Mesenchymal stem cell (in vitro differentiated cells and primary cell): ENCODE measurements at regions not wholly inside any gene's neighbourhood (a gene's known extent, or its start where the extent isn't known, plus 50 kb on each side); places are given as distances from the start of the nearest gene placed in this dataset.

Source experiments
- DNase-seq: peaks from one replicate; pipeline ENCODE4 v3.0.0-alpha.2; 2013
- H2AFZ ChIP-seq: one replicate; pipeline ENCODE4 v1.6.1; 2013; ENCODE audit warnings: low read depth, mild to moderate bottlenecking, control low read depth, inconsistent platforms, low read length, moderate library complexity
- H2AK5ac ChIP-seq: 2 replicates; pipeline ENCODE4 v1.6.1; 2013; ENCODE audit warnings: low read length, moderate library complexity, mild to moderate bottlenecking, inconsistent platforms; ENCODE audit not compliant: severe bottlenecking
- H2BK120ac ChIP-seq: one replicate; pipeline ENCODE4 v1.6.1; 2013; ENCODE audit warnings: low read depth, mild to moderate bottlenecking, inconsistent platforms, low read length, moderate library complexity
- H2BK12ac ChIP-seq, 2 experiments: one replicate each; pipeline ENCODE4 v1.6.1; 2013; ENCODE audit warnings: inconsistent platforms in 2 of 2, low read length in 2 of 2, mild to moderate bottlenecking in 2 of 2, moderate library complexity in 2 of 2, control low read depth in 1 of 2
- H2BK15ac ChIP-seq: one replicate; pipeline ENCODE4 v1.6.1; 2013; ENCODE audit warnings: mild to moderate bottlenecking, low read depth, inconsistent platforms; ENCODE audit not compliant: poor library complexity, severe bottlenecking
- H2BK5ac ChIP-seq: 2 replicates; pipeline ENCODE4 v1.6.1; 2013; ENCODE audit warnings: low read depth, mild to moderate bottlenecking, low read length, control low read depth, inconsistent platforms; ENCODE audit not compliant: poor library complexity, severe bottlenecking
- H3K14ac ChIP-seq, 2 experiments: one replicate each; pipeline ENCODE4 v1.6.1; 2013; ENCODE audit warnings: inconsistent platforms in 2 of 2, low read length in 2 of 2, control low read depth in 1 of 2, mild to moderate bottlenecking in 1 of 2, moderate library complexity in 1 of 2
- H3K18ac ChIP-seq, 2 experiments: one replicate each; pipeline ENCODE4 v1.6.1; 2013; ENCODE audit warnings: inconsistent platforms in 2 of 2, low read length in 2 of 2, control low read depth in 1 of 2, low read depth in 1 of 2, mild to moderate bottlenecking in 1 of 2
- H3K23ac ChIP-seq, 2 experiments: one replicate each; pipeline ENCODE4 v1.6.1; 2013; ENCODE audit warnings: inconsistent platforms in 2 of 2, low read length in 2 of 2, mild to moderate bottlenecking in 2 of 2, moderate library complexity in 2 of 2, control low read depth in 1 of 2
- H3K27ac ChIP-seq: 2 replicates; pipeline ENCODE4 v1.5.1; 2013; ENCODE audit warnings: mild to moderate bottlenecking, moderate library complexity, low read length, control low read depth, inconsistent platforms; ENCODE audit not compliant: poor library complexity, severe bottlenecking
- H3K27me3 ChIP-seq, 2 experiments: 2 replicates each; pipeline versions ENCODE4 v1.6.1 to v1.7.0; 2013; ENCODE audit warnings: low read length in 2 of 2, mild to moderate bottlenecking in 2 of 2, moderate library complexity in 2 of 2, control low read depth in 1 of 2, inconsistent platforms in 1 of 2; ENCODE audit not compliant: control insufficient read depth in 1 of 2, insufficient read depth in 1 of 2
- H3K36me3 ChIP-seq, 2 experiments: 2 replicates each; pipeline versions ENCODE4 v1.6.1 to v1.7.0; 2013; ENCODE audit warnings: low read length in 2 of 2, control low read depth in 1 of 2, inconsistent platforms in 1 of 2, low read depth in 1 of 2, mild to moderate bottlenecking in 1 of 2; ENCODE audit not compliant: insufficient read depth in 2 of 2, control insufficient read depth in 1 of 2
- H3K4ac ChIP-seq, 2 experiments: one replicate each; pipeline ENCODE4 v1.6.1; 2013; ENCODE audit warnings: inconsistent platforms in 2 of 2, low read length in 2 of 2, mild to moderate bottlenecking in 2 of 2, moderate library complexity in 2 of 2, control low read depth in 1 of 2, low read depth in 1 of 2
- H3K4me1 ChIP-seq: 2 replicates; pipeline ENCODE4 v1.6.1; 2013; ENCODE audit warnings: low read depth, low read length, control low read depth; ENCODE audit not compliant: control insufficient read depth, insufficient read depth
- H3K4me2 ChIP-seq: 2 replicates; pipeline ENCODE4 v1.6.1; 2013; ENCODE audit warnings: low read length, mild to moderate bottlenecking, inconsistent platforms; ENCODE audit not compliant: poor library complexity, severe bottlenecking
- H3K4me3 ChIP-seq, 2 experiments: 2 replicates each; pipeline versions ENCODE4 v1.5.1 to v1.7.0; 2013; ENCODE audit warnings: low read length in 2 of 2, mild to moderate bottlenecking in 2 of 2, control low read depth in 1 of 2, low read depth in 1 of 2; ENCODE audit not compliant: insufficient read depth in 1 of 2
- H3K79me1 ChIP-seq: replicated peaks from 2 replicates; pipeline ENCODE4 v1.6.1; 2013; ENCODE audit warnings: mild to moderate bottlenecking, control low read depth, low read length, inconsistent platforms; ENCODE audit not compliant: poor library complexity, severe bottlenecking
- H3K9ac ChIP-seq: 2 replicates; pipeline ENCODE4 v1.7.0; 2013; ENCODE audit warnings: mild to moderate bottlenecking, low read length, moderate library complexity
- H3K9me3 ChIP-seq: 2 replicates; pipeline ENCODE4 v1.7.0; 2013; ENCODE audit warnings: mild to moderate bottlenecking, low read length; ENCODE audit not compliant: control insufficient read depth
- H4K8ac ChIP-seq: one replicate; pipeline ENCODE4 v1.6.1; 2013; ENCODE audit warnings: inconsistent platforms, mild to moderate bottlenecking, low read length, moderate library complexity
- H4K91ac ChIP-seq: one replicate; pipeline ENCODE4 v1.6.1; 2013; ENCODE audit warnings: mild to moderate bottlenecking, low read length, inconsistent platforms
- whole genome bisulfite sequencing: methylation state at CpG from one replicate; pipeline ENCODE4 v1.1.7; 2013; ENCODE audit warnings: mixed read lengths; 5-methylcytosine and 5-hydroxymethylcytosine counted together

DNA sequence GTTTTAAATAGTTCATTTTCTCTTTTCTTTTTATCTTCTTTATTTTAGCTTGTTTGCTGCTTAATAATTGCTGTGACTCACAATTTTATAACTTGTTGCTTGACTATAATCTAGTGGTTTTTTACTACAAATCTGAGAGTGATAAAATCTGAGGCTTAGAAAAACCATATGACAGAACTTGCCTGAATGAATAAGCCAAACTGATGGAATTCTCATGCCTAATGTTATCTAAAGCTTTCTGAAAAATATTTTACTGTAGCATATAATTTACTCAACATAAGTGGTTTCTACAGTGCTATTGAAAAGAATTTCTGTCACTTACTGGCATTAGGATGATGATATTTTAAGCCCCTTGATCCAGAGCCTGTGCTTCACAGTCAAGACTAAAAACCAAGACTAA is 175.1 kb downstream of the VGLL3 start:
- Histone ChIP-seq H3K27ac (no peak overlapping the region), H3K18ac (no peak overlapping the region), H3K14ac (no peak overlapping the region), H3K9me3 (no peaks in the 10 kb centered on the region), H2BK12ac (no peak overlapping the region), H2BK5ac (no peak overlapping the region), H2AK5ac (no peak overlapping the region), H2BK120ac (no peak overlapping the region), H4K8ac (no peak overlapping the region), H2BK15ac (no peak overlapping the region), H3K4ac (no peak overlapping the region), H3K23ac (no peak overlapping the region), H3K27me3 (no peaks in the 10 kb centered on the region), H3K4me1 (no peaks in the 10 kb centered on the region), H4K91ac (no peak overlapping the region), H3K36me3 (no peaks in the 10 kb centered on the region), H2AFZ (no peak overlapping the region), H3K79me1 (no peaks in the 10 kb centered on the region), H3K9ac (no peak overlapping the region), H3K4me3 (no peak overlapping the region), H3K4me2 (no peak overlapping the region)
- DNase-seq: no peak

DNA sequence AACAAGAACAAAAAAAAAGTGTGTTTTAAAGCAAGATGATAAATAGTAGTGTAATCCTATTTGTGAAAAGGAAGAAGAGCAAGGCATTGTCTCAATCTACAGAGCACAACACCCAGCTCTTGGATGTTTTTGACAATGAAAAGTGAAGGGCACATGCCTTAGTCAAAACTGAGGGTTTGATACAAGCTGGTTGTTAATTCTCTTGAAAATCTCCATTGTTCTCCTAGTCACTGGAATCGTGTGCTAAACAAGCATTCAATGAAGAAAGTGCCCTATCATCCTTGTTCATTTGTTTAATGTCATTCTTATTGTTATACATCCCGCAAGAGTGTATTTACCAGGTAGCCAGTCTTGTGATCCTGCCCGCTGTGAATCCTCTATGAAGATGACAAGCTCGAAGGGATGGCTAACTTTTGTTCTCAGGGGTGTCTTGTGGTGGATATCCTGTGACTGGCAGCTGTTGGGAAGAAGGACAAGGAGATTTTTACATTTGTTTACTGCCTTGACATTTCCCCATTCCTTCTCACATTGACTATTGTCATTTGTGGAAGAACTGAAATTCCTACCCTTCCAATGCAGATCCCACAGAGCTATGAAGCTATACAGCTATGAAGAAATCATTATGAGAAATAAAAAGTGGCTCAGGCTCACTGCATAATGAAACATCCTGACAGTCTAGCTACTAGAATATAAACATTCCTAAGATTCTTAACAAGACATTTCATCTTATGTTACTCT is 175.9 kb downstream of the VGLL3 start:
- WGBS: 78% methylated on average over 3 of the region's 4 CpGs
- H3K36me3 ChIP-seq: no peaks in the 10 kb centered on the region
- DNase-seq: no peak

DNA sequence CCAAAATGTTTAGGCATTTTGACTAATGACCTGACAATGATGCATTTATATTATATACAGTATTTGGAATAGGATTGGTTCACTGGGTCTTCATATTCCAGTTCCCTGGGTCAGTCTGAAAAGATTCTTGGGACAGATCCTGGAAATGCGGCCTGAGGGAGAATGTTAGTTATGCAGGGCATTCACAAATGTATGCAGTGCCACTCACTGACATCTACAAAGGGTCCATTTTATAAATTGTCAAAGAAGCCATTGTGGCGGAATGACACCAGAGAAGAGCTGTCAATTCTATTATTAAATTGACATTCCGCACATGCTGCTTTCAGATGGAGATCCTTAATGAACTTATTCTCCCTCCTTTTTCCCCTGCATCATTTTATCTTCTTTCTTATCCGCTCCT is 176.6 kb downstream of the VGLL3 start:
- Histone ChIP-seq H3K4me2 (no peak overlapping the region), H4K8ac (no peak overlapping the region), H2AFZ (no peak overlapping the region), H3K27ac (no peak overlapping the region), H3K18ac (no peak overlapping the region), H2BK120ac (no peak overlapping the region), H3K27me3 (no peaks in the 10 kb centered on the region), H3K9me3 (no peaks in the 10 kb centered on the region), H3K23ac (no peak overlapping the region), H2BK5ac (no peak overlapping the region), H2AK5ac (no peak overlapping the region), H3K79me1 (no peaks in the 10 kb centered on the region), H4K91ac (no peak overlapping the region), H2BK12ac (no peak overlapping the region), H2BK15ac (no peak overlapping the region), H3K9ac (no peak overlapping the region), H3K4me1 (no peaks in the 10 kb centered on the region), H3K4ac (no peak overlapping the region), H3K36me3 (no peaks in the 10 kb centered on the region), H3K14ac (no peak overlapping the region), H3K4me3 (no peak overlapping the region)
- WGBS: 97% methylated on average over 4 of the region's 4 CpGs
- DNase-seq: no peak

More for the DNA sequence above, 175.9 kb downstream of the VGLL3 start:
- Histone ChIP-seq H2BK12ac (no peak overlapping the region), H3K4me1 (no peaks in the 10 kb centered on the region), H2BK120ac (no peak overlapping the region), H3K9ac (no peak overlapping the region), H4K91ac (no peak overlapping the region), H3K23ac (no peak overlapping the region), H2AFZ (no peak overlapping the region), H3K27me3 (no peaks in the 10 kb centered on the region), H2AK5ac (no peak overlapping the region), H3K18ac (no peak overlapping the region), H3K14ac (no peak overlapping the region), H3K4me2 (no peak overlapping the region), H3K4me3 (no peak overlapping the region), H3K27ac (peak overlapping the region; percentile 33), H3K79me1 (no peaks in the 10 kb centered on the region), H2BK5ac (no peak overlapping the region), H2BK15ac (no peak overlapping the region), H3K4ac (no peak overlapping the region), H3K9me3 (no peaks in the 10 kb centered on the region), H4K8ac (no peak overlapping the region)

DNA sequence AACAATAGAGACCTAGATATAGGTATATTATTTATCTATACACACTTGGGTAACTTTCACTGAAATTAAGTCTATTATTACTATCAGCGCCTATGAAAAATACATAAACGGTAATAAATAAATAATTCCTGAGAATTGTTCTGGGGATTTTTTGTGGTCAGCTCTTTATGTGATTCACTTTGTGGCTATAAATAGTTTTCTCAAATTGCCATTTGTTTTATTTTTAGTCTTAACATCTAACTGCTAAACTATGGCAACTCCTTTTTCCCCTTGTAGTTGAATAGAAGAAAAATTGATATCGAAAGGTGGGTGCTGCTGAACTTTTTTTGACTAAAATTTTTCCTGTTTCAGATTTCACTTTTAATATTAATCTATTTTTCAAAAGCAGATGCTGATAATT is 189.0 kb downstream of the VGLL3 start:
- Histone ChIP-seq H2BK5ac (no peak overlapping the region), H3K9ac (peak overlapping the region; percentile 15), H3K4ac (no peak overlapping the region), H3K27me3 (no peaks in the 10 kb centered on the region), H3K4me3 (no peak overlapping the region), H3K79me1 (no peaks in the 10 kb centered on the region), H4K91ac (no peak overlapping the region), H3K18ac (no peak overlapping the region), H2AFZ (no peak overlapping the region), H3K23ac (no peak overlapping the region), H3K14ac (no peak overlapping the region), H2BK15ac (no peak overlapping the region), H3K9me3 (peaks cover 18% of the 10 kb centered on the region), H2AK5ac (no peak overlapping the region), H3K4me1 (no peaks in the 10 kb centered on the region), H4K8ac (no peak overlapping the region), H3K27ac (no peak overlapping the region), H3K4me2 (no peak overlapping the region), H3K36me3 (no peaks in the 10 kb centered on the region), H2BK120ac (no peak overlapping the region), H2BK12ac (no peak overlapping the region)
- 93% methylated on average over 2 of the region's 3 CpGs for WGBS
- DNase-seq: peak; percentile 39
